NT2/D1 (cell line): ENCODE measurements at regions not wholly inside any gene's neighbourhood (a gene's known extent, or its start where the extent isn't known, plus 50 kb on each side); places are given as distances from the start of the nearest gene placed in this dataset.
"Not testable (repeated sequence)": the region's sequence is repeated elsewhere in the genome, so short reads cannot be mapped to it uniquely, and the experiment has no call there.

Experiments
- DNase-seq: peaks from one replicate; pipeline ENCODE4 v3.0.0-alpha.2; 2011; ENCODE audit warnings: low read depth, low spot score
- H3K27me3 ChIP-seq: 2 replicates; pipeline ENCODE4 v1.6.0; 2011; ENCODE audit warnings: mild to moderate bottlenecking; ENCODE audit not compliant: insufficient read length, insufficient read depth
- H3K36me3 ChIP-seq: 2 replicates; pipeline ENCODE4 v1.6.1; 2011; ENCODE audit warnings: mild to moderate bottlenecking, low read length, mixed read lengths; ENCODE audit not compliant: insufficient read depth, insufficient read length
- H3K4me1 ChIP-seq: 2 replicates; pipeline ENCODE4 v1.5.1; 2011; ENCODE audit not compliant: insufficient read depth, insufficient read length
- H3K4me3 ChIP-seq: 2 replicates; pipeline ENCODE4 v1.5.1; 2011; ENCODE audit warnings: low read depth; ENCODE audit not compliant: insufficient read length
- H3K9ac ChIP-seq: 2 replicates; pipeline ENCODE4 v1.6.0; 2011; ENCODE audit warnings: low read depth; ENCODE audit not compliant: insufficient read length
- H3K9me3 ChIP-seq: 2 replicates; pipeline ENCODE4 v1.5.1; 2011; ENCODE audit warnings: mild to moderate bottlenecking, low read length; ENCODE audit not compliant: insufficient read depth
- SUZ12 ChIP-seq: IDR thresholded peaks from 2 replicates; pipeline ENCODE4 v1.6.1; 2011; ENCODE audit not compliant: insufficient read length, insufficient read depth; ENCODE audit errors: extremely low read depth
- YY1 ChIP-seq: IDR thresholded peaks from 2 replicates; pipeline ENCODE4 v1.6.1; 2011; ENCODE audit not compliant: insufficient read length, insufficient read depth
- ZNF274 ChIP-seq: IDR thresholded peaks from 2 replicates; pipeline ENCODE4 v1.6.1; 2011; ENCODE audit warnings: mild to moderate bottlenecking, low read depth, low read length

DNA sequence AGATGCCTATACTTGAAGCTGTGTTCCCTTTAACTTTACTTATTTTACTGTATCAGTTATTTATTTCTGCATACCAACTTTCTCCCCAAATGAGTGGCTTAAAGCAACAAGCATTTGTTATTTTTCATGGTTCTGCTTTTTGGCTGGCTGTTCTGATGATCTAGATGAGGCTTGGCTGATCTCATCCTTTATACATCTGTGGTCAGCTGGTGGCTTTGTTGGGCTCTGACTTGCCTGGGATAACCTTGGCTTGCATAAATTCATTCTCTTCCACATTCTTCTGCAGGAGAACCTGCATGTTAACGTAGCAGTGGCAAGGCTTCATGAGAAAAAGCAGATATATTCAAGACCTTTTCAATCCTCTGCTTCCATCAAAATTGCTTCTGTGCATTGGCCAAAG lies 1317.6 kb downstream of the ADGRL3 start:
- Histone ChIP-seq H3K4me3 (no peak overlapping the region), H3K36me3 (no peaks in the 10 kb centered on the region), H3K4me1 (no peaks in the 10 kb centered on the region), H3K9me3 (no peaks in the 10 kb centered on the region), H3K27me3 (no peaks in the 10 kb centered on the region), H3K9ac (no peak overlapping the region)
- DNase-seq, result no peak
- no peak for TF ChIP-seq YY1
- no peak for TF ChIP-seq SUZ12
- TF ChIP-seq ZNF274, result no peak

DNA sequence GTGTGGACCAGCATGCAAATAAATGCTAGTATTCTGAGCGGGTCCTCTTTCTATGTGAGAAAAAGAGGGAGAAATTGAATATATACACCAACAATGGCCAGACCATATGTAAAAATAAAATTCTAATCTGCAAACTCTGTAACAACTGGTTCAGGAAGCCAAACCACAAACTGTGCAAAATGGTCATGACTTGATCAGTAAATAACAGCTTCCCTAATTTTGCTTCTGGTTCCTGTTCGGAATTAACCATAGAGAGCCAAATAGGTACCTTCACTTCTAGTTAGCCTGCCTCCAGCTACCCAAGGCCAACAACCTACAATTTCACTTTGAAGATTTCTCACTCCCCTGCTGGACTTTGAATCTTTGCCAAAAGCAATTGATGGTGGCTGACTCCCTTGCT lies 1313.2 kb downstream of the ADGRL3 start:
- no peak overlapping the region for H3K9ac ChIP-seq
- no peak overlapping the region for H3K4me3 ChIP-seq
- H3K36me3 ChIP-seq, result no peaks in the 10 kb centered on the region
- H3K9me3 ChIP-seq, result no peaks in the 10 kb centered on the region
- H3K4me1 ChIP-seq, result no peaks in the 10 kb centered on the region
- no peak for DNase-seq
- no peaks in the 10 kb centered on the region for H3K27me3 ChIP-seq
- TF ChIP-seq ZNF274 (no peak), YY1 (no peak), SUZ12 (no peak)

DNA sequence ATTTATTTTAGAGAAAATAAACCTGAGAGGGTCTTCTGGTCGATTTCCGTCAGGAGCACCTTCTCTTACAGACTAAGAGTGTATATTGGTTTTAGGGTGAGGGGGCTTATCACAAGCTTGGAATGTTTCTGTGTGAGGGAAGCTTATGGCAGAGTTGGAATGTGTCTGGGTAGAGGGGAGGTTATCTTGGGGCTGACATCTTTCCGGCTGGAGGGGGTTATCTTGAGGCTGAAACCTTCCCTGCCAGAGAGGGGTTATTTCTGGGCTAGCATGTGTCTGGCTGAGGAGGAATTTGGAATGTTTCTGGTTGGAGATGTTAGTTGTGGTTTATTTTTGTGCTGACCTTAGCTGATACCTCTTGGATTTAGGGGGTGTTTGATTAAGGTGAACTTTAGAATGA lies 1312.1 kb downstream of the ADGRL3 start:
- Histone ChIP-seq H3K9ac (no peak overlapping the region), H3K27me3 (no peaks in the 10 kb centered on the region), H3K36me3 (no peaks in the 10 kb centered on the region), H3K9me3 (no peaks in the 10 kb centered on the region), H3K4me3 (no peak overlapping the region), H3K4me1 (no peaks in the 10 kb centered on the region)
- TF ChIP-seq YY1 (no peak), ZNF274 (no peak), SUZ12 (no peak)
- no peak for DNase-seq

DNA sequence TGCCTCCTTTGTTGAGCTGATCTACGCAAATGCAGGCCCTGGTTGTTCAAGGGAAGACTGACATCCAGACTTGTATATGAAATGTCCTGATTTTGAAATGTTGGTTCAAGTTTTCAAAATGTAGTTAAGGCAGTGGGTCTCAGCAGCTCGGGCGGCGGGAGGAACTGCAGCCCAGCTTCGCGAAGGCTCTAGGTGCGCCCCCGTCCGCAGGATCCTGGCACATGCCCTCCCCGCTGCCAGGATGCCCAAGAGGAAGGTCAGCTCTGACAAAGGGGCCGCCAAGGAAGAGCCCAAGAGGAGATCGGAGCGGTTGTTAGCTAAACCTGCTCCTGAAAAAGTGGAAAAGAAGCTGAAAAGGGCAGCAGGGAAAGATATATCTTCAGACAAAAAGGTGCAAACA lies 1310.1 kb downstream of the ADGRL3 start:
- no peaks in the 10 kb centered on the region for H3K4me1 ChIP-seq
- no peak overlapping the region for H3K9ac ChIP-seq
- no peaks in the 10 kb centered on the region for H3K9me3 ChIP-seq
- H3K4me3 ChIP-seq, result no peak overlapping the region
- H3K27me3 ChIP-seq, result no peaks in the 10 kb centered on the region
- TF ChIP-seq YY1, result no peak
- TF ChIP-seq SUZ12, result no peak
- TF ChIP-seq ZNF274, result no peak
- no peak for DNase-seq
- no peaks in the 10 kb centered on the region for H3K36me3 ChIP-seq

DNA sequence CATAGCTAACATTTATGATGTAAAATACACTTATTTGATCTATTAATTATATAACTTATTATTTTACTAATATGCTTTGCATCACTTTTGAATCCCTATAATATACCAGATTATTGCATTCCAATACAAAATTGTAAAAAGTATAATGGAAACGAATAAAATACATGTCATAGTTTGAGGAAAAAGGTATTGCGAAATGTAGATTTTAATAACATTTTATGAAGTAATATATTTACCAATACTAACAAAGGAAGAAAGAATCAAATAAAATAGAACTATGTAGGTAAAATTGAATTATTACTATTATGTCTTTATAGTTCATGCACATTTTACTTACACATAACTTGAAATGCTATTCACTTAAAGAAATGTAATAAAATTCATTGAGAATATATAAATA lies 1300.2 kb downstream of the ADGRL3 start:
- Histone ChIP-seq H3K9me3 (no peaks in the 10 kb centered on the region), H3K4me3 (no peak overlapping the region), H3K27me3 (no peaks in the 10 kb centered on the region), H3K36me3 (no peaks in the 10 kb centered on the region), H3K4me1 (no peaks in the 10 kb centered on the region), H3K9ac (no peak overlapping the region)
- DNase-seq, result no peak
- TF ChIP-seq ZNF274 (no peak), SUZ12 (no peak), YY1 (no peak)

DNA sequence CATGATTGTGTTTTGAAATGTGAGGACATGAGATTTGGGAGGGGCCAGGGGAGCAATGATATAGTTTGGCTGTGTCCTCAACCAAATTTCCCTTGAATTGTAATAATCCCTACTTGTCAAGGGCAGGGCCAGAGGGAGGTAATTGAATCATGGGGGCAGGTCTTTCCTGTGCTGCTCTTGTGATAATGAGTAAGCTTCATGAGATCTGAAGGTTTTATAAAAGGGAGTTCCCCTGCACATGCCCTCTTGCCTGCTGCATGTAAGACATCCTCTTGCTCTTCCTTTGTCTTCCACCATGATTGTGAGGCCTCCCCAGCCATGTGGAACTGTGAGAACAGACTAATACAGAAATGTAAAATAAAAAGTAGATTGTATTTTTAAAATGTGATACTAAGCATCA lies 1294.9 kb downstream of the ADGRL3 start:
- Histone ChIP-seq H3K36me3 (no peaks in the 10 kb centered on the region), H3K4me3 (no peak overlapping the region), H3K4me1 (no peaks in the 10 kb centered on the region), H3K27me3 (no peaks in the 10 kb centered on the region), H3K9me3 (peaks cover 5% of the 10 kb centered on the region; the same call in 1 of the 2 replicates), H3K9ac (no peak overlapping the region)
- no peak for DNase-seq
- TF ChIP-seq SUZ12 (no peak), ZNF274 (no peak), YY1 (no peak)

DNA sequence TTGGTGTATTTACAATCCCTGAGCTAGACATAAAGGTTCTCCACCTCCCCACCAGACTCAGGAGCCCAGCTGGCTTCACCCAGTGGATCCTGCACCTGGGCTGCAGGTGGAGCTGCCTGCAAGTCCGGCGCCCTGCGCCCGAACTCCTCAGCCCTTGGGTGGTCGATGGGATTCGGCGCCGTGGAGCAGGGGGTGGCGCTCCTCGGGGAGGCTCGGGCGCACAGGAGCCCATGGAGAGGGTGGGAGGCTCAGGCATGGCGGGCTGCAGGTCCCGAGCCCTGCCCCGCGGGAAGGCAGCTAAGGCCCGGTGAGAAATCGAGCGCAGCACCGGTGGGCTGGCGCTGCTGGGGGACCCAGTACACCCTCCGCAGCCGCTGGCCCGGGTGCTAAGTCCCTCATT lies 1291.6 kb downstream of the ADGRL3 start:
- DNase-seq, H3K27me3 ChIP-seq, H3K9ac ChIP-seq, H3K36me3 ChIP-seq, H3K9me3 ChIP-seq, H3K4me3 ChIP-seq, H3K4me1 ChIP-seq: not testable (repeated sequence)

DNA sequence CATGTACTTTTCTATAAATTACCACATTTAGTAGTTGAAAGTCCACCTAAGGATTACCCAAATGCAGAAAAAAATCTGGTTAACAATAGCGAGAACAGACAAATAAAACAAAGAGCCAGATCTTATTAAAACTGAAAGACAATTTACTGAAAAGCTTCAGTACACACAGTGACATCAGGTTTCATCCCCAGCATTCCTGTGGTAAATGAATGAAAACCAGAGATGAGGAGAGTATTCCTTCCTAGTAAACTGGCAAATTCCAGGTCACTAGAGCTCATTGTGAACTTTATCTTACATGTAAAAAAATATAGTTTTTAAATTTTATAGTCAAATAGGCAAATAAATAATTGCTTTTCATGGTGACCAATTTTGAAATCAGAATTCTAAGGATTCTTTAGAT lies 1290.5 kb downstream of the ADGRL3 start:
- TF ChIP-seq SUZ12 (no peak), YY1 (no peak), ZNF274 (no peak)
- no peak overlapping the region for H3K9ac ChIP-seq
- no peak for DNase-seq
- no peaks in the 10 kb centered on the region for H3K27me3 ChIP-seq
- peaks cover 5% of the 10 kb centered on the region; the same call in 1 of the 2 replicates for H3K9me3 ChIP-seq
- no peak overlapping the region for H3K4me3 ChIP-seq
- H3K4me1 ChIP-seq, result no peaks in the 10 kb centered on the region
- H3K36me3 ChIP-seq, result no peaks in the 10 kb centered on the region
